Occipital lobe (tissue), 1 donor: ENCODE measurements at regions not wholly inside any gene's neighbourhood (a gene's known extent, or its start where the extent isn't known, plus 50 kb on each side); places are given as distances from the start of the nearest gene placed in this dataset.
"Not testable (repeated sequence)": the region's sequence is repeated elsewhere in the genome, so short reads cannot be mapped to it uniquely, and the experiment has no call there.

Source experiments
- DNase-seq: peaks from one replicate; lab custom pipeline; 2025; lab: John Stamatoyannopoulos, UW

GRCh38 chr18:70848329-70848728 is 559.5 kb downstream of the SOCS6 start:
- no peak for DNase-seq

DNA sequence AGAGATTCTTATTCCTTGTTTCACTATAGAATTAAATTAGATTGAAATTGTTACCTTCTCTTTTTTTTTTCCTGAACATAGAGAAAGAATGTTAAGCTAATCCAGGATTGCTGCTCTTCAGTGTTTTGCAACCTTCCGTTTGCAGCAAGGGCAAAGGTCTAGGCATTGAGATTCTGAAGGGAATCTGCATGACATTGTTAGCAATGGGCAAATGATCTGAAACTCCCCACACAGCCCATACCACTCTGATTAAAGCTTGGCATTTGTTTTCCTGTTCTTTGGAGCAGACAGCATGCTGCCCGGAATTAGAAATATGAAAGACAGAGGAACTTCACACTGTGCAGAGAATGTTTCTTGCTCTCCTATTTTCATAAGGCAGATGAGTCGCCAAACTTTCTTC is 551.8 kb downstream of the SOCS6 start:
- DNase-seq, result no peak

GRCh38 chr18:70827632-70828031 is 538.8 kb downstream of the SOCS6 start:
- no peak for DNase-seq

DNA sequence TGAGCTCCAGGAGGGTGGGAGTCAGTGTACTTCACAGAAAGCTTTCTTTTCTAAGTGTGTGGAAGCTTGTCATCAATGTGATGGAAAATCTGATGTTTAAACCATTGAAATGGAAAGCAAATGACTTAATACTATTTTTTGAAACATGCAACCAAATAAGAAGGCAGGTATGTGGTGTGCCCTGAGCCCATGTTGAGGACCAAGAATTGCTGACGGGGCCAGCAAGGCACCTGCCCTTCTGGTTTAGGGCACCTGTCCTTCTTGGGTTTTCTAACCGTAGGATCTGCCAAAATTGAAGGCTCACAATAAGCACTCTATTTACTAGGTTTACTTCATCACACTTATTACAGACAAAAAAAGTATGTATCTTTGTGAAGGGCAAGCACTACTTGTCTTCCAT is 537.7 kb downstream of the SOCS6 start:
- no peak for DNase-seq

DNA sequence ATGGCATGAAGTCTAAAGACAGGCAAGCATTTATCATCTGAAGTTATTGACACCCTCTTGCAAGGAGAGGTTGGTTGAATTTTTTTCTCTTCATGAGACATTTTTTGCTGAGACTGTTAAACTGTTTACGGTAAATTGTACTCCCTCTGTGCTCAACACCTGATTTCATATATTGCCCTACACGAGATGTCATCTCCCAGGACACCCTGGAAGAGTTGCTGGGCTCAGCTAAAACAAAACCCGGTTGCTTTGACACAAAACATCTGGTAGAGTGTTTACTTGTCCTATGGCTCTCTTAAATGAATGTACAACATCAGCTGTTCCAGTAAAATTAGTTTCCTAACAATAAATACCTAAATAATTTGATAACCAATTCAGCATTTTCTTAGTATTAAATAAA is 533.8 kb downstream of the SOCS6 start:
- DNase-seq, result no peak

DNA sequence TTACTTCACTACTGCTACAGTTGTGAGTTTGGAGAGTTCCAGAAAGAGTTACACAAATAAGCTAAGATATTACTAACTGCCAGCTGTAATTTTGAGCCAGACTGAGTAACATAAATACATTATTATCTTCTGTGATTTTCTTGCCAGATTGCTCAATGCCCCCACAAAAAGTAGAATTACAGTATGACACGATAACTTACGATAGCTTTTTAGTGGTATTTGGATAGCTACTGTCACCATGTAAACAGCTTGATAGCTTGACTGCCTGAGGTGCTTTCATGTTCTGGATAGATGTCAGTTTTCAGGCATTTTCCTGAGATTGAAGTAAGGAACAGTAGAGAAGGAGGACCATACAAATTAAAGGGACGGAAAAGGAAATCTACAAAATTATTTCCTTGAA is 533.3 kb downstream of the SOCS6 start:
- DNase-seq, result no peak

DNA sequence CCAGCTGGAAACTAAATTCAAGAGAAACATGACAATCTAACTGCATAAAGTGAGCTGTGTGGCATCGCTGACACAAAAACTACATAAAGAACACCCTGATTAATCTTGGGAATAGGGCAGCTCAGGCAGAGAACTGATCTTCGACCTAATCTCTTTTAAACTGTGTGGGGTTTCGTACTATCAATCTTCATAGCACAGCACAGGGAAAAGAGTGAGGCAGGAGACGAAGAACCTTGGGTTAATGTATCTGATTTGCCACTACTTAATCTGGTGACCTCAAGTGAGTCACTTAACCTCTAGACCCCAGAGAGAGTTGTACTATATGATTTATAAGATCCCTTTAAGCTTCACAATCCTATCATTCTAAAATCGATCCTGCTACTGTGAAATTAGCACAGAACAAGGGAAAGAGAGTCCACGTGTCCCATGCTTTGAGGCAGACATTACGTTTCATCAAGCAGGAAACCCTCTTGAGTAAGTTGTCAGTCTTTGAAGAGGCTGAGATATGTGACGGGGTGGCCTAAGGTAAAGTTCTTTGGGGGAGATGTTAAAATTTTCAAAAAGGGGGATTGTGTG is 519.7 kb downstream of the SOCS6 start:
- DNase-seq, result no peak

- peak; percentile 8 for DNase-seq
Observed at GRCh38 chr18:70781860-70782453, 493.1 kb downstream of the SOCS6 start.

DNA sequence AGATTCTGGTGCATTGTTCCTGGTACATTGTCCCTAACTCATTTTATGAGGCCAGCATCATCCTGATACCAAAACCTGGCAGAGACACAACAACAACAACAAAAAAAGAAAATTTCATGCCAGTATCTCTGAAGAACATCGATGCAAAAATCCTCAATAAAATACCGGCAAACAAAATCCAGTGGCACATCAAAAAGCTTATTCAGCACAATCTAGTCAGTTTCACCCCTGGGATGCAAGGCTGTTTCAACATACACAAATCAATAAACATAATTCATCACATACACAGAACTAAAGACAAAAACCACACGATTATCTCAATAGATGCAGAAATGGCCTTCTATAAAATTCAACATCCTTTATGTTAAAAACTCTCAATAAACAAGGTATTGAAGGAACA is 477.4 kb downstream of the SOCS6 start:
- not testable (repeated sequence) for DNase-seq

- DNase-seq, result no peak
Observed at GRCh38 chr18:70762812-70763211, 474.0 kb downstream of the SOCS6 start.

DNA sequence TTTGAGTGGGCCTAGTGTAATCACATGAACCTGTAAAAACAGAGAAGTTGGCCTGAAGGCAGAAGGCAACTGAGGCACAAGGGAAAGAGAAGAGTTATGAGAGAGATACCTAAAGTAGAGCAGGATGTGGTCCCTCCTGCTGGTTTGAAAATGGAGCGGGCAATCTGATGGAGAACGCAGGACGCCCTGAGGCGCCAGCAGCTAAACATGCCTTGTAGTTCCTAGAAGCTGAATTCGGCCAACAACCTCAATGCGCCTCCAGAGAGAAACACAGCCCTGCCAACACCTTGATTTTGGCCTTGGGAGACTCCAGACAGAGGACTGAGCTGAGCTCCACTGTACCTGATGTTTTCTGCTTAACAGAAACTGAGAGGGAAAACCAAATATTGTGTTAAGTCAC is 469.9 kb downstream of the SOCS6 start:
- no peak for DNase-seq

DNA sequence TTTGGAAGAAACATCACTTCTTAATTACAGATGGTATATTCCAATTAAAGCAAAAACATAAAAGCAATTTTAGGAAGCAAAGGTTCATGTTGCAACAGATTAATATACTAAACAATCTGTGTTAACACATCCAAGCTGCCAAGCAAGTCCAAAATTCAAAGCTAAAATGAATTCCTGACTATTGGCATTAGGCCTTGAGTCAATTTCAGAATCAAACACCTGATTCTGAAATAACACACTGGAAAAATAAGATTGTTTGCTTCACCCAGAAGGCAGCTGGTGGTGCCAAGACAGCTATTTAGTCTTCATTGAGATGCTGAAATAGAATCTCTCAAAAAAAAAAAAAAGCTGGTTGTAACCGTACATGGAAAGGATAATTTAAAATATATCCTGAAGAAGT is 465.6 kb downstream of the SOCS6 start:
- no peak for DNase-seq

- no peak for DNase-seq
Observed at GRCh38 chr18:70732916-70733315, 444.1 kb downstream of the SOCS6 start.

DNA sequence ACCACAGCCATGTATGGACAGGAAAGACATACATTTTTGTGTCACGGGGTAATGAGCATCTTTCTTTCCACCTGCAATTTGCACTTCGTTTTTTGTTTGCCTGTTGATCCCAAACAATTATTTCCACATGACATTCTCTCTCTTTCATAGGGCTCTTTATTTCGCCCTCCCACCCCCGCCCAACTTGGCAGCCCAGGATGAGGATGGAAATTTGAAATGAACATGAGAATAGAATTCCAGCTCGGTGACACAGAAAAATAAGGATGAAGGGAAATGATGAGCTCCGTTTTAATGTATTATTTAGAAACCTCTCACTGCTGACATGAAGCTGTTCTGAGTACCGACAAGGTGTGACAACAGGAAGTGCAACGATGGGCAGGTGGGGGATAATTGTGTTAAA is 443.3 kb downstream of the SOCS6 start:
- no peak for DNase-seq

GRCh38 chr18:70720607-70721006 is 431.8 kb downstream of the SOCS6 start:
- DNase-seq, result no peak

DNA sequence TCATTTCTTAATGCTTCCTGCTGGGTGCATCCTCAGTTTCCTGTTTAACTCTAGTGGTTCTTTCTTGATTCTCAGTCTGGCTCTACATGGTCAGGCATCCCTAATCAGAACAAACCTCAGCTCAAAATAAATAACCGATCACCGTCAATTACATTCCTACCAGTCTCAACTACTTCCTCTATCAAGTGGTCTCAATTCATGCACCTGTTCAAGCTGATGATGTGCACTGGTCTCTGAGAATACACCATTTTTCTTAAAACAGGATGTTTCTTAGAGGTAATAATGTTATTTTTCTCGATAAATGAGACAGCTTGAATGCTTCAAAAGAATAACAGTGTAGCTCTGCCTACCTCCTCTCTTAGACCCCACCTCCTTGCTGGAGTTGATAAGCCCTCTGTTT is 420.9 kb downstream of the SOCS6 start:
- no peak for DNase-seq

- DNase-seq, result no peak
Observed at GRCh38 chr18:70709144-70709543, 420.3 kb downstream of the SOCS6 start.

DNA sequence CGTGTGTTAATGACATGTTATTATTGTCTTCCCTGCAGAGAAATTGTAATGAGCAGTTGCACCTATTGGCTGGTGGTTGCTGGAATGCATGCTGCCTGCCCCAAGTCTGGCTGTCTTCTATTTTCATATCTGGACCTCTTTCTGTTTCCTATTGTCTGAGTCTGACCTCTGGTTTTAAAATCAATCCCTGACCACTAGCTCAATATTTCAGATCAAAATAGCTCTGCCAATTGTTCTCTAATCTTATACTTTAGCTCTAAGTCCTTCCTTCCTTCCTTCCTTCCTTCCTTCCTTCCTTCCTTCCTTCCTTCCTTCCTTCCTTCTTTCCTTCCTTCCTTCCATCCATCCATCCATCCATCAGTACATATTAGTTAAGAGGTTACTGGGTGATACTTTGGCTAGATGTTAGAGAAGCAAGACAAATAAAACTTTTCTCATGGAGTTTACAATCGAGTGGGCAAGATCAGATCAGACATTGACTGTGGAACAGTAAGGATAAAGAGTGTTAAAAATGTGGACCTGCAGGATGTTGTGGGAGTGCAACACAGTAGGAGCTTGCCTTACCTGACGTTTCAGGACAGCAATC is 417.1 kb downstream of the SOCS6 start:
- no peak for DNase-seq

DNA sequence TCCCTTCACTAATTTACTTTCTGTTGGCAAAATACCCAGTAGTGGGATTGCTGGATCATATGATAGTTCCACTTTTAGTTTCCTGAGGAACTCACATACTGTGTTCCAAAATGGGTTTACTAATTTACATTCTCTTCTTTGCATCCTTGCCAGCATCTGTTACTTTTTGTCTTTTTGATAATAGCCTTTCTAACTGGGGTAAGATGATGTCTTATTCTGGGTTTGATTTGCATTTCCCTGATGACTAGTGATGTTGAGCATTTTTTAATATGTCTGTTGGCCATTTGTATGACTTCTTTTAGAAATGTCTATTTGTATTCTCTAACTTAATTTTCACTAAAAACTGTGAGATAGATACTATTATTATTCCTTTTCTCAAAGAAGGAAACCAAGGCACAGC is 411.7 kb downstream of the SOCS6 start:
- DNase-seq, result no peak

DNA sequence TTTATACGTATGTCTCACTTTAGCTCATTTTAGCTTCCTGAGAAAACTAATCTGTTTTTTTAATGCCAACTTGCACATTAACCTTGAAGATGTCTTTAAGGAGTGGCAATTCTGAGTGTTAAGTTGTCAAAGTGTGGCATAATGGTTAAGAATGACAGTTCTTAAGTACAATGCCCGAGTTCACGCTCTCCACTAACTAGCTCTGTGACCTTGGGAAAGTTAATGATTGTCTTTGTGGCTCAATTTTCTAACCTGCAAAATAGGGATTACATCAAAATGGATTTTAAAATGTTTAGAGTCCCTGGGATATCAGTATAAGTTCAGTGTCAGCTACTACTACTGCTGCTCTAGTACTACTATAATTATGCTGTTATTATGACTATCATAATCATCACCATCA is 409.7 kb downstream of the SOCS6 start:
- no peak for DNase-seq

GRCh38 chr18:70693246-70693645 is 404.4 kb downstream of the SOCS6 start:
- DNase-seq, result no peak

- DNase-seq, result not testable (repeated sequence)
Observed at GRCh38 chr18:70689765-70690164, 400.9 kb downstream of the SOCS6 start.

DNA sequence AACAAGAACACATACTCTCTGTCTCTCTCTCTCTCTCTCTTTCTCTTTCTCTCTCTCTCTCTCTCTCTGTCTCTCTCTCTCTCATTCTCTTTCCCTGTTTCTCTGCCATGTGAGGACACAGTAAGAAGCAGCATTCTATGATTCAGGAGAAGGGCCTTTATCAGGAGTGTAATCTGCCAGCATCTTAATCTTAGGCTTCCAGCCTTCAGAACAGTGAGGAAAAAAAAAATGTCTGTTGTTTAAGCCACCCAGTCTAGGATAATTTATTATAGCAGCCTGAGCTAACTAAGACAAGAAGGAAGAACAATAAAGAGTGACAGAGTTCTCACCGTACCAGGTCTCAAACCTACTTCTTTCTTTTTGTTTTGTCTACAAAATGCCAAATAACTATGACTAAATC is 399.4 kb downstream of the SOCS6 start:
- DNase-seq, result no peak

DNA sequence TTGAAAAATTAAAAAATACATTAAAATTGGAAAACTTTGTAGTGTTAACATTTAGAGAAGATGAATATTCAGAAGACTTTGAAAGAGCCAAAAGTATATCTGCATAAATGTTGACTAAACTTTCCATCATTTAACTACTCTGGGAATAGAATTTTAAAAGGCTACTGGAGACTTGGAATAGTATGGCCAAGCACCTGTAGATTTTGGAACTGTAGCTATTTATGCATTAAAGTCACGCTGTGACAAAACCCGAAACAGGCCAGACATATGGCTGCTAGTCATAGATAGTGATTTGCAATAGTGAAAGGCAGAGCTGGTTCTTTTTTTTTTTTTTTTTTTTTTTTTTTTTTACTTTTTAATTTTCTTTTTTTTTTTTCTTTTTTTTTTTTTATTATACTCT is 396.0 kb downstream of the SOCS6 start:
- DNase-seq, result no peak
